ENCODE measurements at regions not wholly inside any gene's neighbourhood (a gene's known extent, or its start where the extent isn't known, plus 50 kb on each side); places are given as distances from the start of the nearest gene placed in this dataset.

DNA sequence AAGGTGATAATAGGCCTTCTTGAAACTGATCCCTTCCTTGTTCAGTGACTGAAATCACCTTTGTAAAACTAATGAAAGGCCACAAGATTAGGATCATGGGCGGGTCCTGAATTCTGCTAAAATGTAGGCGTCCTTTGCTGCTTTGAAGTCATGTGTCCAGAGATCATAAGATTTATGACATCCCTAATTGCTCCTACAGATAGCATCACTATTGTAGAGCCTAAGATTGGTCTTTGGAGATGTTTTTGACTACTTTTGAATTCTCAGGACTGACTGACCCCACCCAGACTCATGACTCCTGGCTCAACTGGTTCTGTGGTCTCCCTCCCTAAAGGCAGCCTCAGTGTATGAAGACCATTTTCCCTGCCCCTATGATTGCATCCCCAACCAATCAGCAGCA lies 322.6 kb upstream of the SEMA3D start:
- no peak for DNase-seq (ENCODE audit: low spot score)
- TF ChIP-seq NR2F2 (IDR thresholded peaks at IDR 0.05) (no peak), FOXA1 (IDR thresholded peaks at IDR 0.05) (no peak), GABPA (IDR thresholded peaks at IDR 0.05 in 1 of 2, conservative IDR thresholded peaks at IDR 0.05 in 1 of 2) (no peak), EGR1 (IDR thresholded peaks at IDR 0.05; ENCODE audit: low read depth in 2 of 2) (no peak), FOXA2 (IDR thresholded peaks at IDR 0.05) (no peak), TAF1 (conservative IDR thresholded peaks at IDR 0.05) (no peak), MAX (IDR thresholded peaks at IDR 0.05) (no peak), YY1 (IDR thresholded peaks at IDR 0.05) (no peak), JUND (IDR thresholded peaks at IDR 0.05) (no peak), HNF4A (conservative IDR thresholded peaks at IDR 0.05) (no peak), RXRA (IDR thresholded peaks at IDR 0.05) (no peak), HNF4G (IDR thresholded peaks at IDR 0.05) (no peak), RAD21 (IDR thresholded peaks at IDR 0.05) (no peak), REST (IDR thresholded peaks at IDR 0.05) (no peak), SP1 (IDR thresholded peaks at IDR 0.05) (no peak)
- TF ChIP-seq, protein P1, sequence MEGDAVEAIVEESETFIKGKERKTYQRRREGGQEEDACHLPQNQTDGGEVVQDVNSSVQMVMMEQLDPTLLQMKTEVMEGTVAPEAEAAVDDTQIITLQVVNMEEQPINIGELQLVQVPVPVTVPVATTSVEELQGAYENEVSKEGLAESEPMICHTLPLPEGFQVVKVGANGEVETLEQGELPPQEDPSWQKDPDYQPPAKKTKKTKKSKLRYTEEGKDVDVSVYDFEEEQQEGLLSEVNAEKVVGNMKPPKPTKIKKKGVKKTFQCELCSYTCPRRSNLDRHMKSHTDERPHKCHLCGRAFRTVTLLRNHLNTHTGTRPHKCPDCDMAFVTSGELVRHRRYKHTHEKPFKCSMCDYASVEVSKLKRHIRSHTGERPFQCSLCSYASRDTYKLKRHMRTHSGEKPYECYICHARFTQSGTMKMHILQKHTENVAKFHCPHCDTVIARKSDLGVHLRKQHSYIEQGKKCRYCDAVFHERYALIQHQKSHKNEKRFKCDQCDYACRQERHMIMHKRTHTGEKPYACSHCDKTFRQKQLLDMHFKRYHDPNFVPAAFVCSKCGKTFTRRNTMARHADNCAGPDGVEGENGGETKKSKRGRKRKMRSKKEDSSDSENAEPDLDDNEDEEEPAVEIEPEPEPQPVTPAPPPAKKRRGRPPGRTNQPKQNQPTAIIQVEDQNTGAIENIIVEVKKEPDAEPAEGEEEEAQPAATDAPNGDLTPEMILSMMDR (IDR thresholded peaks at IDR 0.05; ENCODE audit: low read depth, low read length, missing input control): no peak
- TF ChIP-seq, protein P2, sequence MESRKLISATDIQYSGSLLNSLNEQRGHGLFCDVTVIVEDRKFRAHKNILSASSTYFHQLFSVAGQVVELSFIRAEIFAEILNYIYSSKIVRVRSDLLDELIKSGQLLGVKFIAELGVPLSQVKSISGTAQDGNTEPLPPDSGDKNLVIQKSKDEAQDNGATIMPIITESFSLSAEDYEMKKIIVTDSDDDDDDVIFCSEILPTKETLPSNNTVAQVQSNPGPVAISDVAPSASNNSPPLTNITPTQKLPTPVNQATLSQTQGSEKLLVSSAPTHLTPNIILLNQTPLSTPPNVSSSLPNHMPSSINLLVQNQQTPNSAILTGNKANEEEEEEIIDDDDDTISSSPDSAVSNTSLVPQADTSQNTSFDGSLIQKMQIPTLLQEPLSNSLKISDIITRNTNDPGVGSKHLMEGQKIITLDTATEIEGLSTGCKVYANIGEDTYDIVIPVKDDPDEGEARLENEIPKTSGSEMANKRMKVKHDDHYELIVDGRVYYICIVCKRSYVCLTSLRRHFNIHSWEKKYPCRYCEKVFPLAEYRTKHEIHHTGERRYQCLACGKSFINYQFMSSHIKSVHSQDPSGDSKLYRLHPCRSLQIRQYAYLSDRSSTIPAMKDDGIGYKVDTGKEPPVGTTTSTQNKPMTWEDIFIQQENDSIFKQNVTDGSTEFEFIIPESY (IDR thresholded peaks at IDR 0.05): no peak
- no peaks in the 10 kb centered on the region for H3K27me3 ChIP-seq (ENCODE audit: control insufficient read depth in 4 of 4, insufficient read depth in 4 of 4, low read length in 3 of 4)
- no peak overlapping the region for H3K4me3 ChIP-seq (ENCODE audit: low read depth in 1 of 3, low read length in 3 of 3)
- H3K36me3 ChIP-seq (ENCODE audit: control insufficient read depth in 4 of 4, insufficient read depth in 3 of 4, low read depth in 1 of 4, low read length in 3 of 4): no peaks in the 10 kb centered on the region
- WGBS: 70% methylated on average over 2 of the region's 2 CpGs
- no peaks in the 10 kb centered on the region for H3K4me1 ChIP-seq (ENCODE audit: control insufficient read depth in 4 of 4, insufficient read depth in 4 of 4, low read length in 3 of 4)
- no peaks in the 10 kb centered on the region for H3K9me3 ChIP-seq (ENCODE audit: control insufficient read depth in 4 of 4, low read length in 3 of 4)
- H3K9ac ChIP-seq (ENCODE audit: low read depth in 1 of 2, low read length in 2 of 2): no peak overlapping the region
- no peak overlapping the region for H3K27ac ChIP-seq (ENCODE audit: low read depth in 1 of 2, low read length in 2 of 2)

Measured in liver (tissue), 8 donors.